CD1c-positive myeloid dendritic cell (primary cell): ENCODE measurements at regions not wholly inside any gene's neighbourhood (a gene's known extent, or its start where the extent isn't known, plus 50 kb on each side); places are given as distances from the start of the nearest gene placed in this dataset.
"Not testable (repeated sequence)": the region's sequence is repeated elsewhere in the genome, so short reads cannot be mapped to it uniquely, and the experiment has no call there.

ENCODE experiments used
- DNase-seq: peaks from one replicate; pipeline ENCODE4 v3.0.0-alpha.2; 2016; ENCODE audit errors: extremely low spot score

DNA sequence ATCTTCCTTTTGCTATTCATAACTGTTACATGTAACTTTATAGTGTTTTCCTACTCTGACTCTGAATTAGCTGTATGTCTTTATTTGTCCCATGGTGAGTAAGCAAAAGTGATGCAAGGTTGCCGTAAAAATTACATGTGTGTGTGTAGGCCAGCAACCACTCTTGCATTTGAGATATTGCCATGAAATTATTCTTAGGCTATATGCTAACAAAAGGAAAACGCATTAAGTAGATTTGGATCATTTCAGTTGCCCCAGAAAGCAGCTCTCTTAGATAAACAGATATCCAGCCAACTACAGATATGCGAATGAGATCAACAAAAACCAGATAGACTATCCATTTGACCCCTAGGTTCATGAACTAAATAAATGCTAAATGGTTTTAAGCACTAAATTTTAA lies 73.6 kb downstream of the CYLC2 start:
- DNase-seq, result no peak

DNA sequence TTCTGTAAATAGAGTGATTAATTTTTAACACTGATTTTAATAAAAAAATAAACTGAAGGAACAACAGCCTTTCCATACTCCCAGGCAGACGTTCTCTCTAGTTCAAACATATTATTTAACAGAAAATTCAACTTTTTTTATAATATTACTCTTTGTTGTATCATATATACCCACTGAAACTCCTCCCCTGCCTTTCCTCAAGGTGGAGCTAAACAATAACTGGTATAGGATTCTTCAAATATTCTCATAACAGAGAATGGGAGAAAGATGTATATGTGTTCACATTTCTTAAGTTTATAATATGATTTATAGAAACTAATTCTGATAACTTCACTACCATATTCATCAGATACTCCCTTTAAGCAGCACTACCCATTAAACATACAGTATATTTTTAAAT lies 83.4 kb downstream of the CYLC2 start:
- DNase-seq, result no peak

DNA sequence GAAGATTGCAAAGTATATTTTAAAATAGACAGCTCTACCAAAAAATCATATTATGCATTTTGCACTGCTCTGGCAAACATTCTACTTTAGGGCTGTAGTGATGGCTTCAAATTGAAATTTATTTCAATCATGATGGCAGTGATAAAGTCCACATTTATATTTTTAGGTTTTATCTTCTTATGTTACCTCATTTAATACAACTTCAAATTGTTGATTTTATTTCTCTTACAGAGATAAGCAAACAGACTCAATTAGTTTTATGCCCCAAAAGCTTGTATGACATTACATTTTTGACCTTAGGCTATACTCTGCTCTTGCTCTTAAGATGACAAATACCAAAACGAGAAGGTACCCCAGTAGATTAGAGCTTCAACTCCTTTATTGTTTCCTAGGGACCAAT lies 87.4 kb downstream of the CYLC2 start:
- DNase-seq, result no peak

DNA sequence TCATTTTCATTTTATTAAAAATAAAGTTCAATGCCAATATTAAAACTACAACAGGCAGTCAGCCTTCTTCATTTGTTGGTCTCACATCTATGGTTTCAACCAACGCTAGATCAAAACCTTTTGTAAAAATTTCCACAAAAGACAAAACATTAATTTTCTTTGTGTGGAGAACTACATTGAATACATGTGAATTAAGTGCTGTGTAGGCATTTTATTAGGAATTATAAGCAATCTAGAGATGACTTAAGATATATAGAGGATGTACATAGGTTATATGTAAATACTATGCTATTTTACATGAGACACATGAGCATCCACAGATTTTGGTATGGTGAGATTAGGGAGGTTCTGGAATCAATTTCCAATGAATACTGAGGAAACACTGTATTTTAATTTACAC lies 94.2 kb downstream of the CYLC2 start:
- no peak for DNase-seq

GRCh38 chr9:103104101-103104500 lies 109.0 kb downstream of the CYLC2 start:
- no peak for DNase-seq

- no peak for DNase-seq
These were observed 121.1 kb downstream of the CYLC2 start for GRCh38 chr9:103116246-103116645.

GRCh38 chr9:103126494-103126893 lies 131.4 kb downstream of the CYLC2 start:
- no peak for DNase-seq

GRCh38 chr9:103139891-103140290 lies 144.8 kb downstream of the CYLC2 start:
- DNase-seq, result no peak

- DNase-seq, result no peak
These were observed 157.3 kb downstream of the CYLC2 start for GRCh38 chr9:103152473-103152872.

- no peak for DNase-seq
These were observed 172.4 kb downstream of the CYLC2 start for GRCh38 chr9:103167530-103167929.

GRCh38 chr9:103168254-103168653 lies 173.1 kb downstream of the CYLC2 start:
- DNase-seq, result no peak

DNA sequence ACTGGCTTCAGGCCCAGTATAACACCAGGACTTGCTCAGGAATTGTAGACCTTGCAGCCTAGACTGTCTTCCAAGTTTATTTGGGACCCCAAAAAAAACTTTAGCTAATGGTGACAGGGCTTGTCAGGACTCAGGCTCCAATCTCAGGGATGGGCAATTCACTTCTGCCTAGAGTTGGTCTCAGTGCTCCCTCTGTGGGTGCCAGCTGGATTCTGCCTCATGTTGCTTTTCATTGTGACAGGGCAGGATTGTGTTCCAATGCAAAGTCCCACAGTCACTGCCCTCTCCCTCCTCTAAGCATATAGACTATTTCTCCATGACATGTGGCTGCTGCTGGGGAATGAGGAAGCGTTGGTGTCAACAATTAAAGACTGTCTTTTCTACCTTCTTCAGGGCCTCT lies 174.7 kb downstream of the CYLC2 start:
- DNase-seq, result no peak

DNA sequence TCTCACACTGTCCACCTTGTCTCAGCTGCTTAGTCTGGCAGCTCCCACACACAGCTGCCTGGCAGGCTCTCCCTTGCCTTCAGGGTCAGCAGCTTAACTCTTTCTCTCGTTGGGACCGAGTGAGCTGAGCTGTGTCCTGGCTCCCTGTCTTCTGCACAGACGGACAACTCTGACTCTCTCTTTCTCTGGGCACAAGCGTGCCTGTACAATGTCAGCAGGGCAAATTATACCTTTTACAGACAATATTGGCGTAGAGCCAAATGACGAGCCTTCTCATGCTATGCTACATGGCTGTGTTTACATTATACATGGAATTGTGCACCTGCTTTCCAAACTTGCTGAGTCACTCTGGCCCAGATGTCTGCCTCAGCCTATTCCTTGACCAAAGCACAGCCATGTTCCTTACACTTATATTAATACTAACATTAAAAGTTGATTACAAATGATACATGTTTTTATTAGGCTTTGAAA lies 188.6 kb downstream of the CYLC2 start:
- no peak for DNase-seq

- no peak for DNase-seq
These were observed 191.8 kb downstream of the CYLC2 start for GRCh38 chr9:103186959-103187358.

- DNase-seq, result no peak
These were observed 193.7 kb downstream of the CYLC2 start for GRCh38 chr9:103188781-103189350.

DNA sequence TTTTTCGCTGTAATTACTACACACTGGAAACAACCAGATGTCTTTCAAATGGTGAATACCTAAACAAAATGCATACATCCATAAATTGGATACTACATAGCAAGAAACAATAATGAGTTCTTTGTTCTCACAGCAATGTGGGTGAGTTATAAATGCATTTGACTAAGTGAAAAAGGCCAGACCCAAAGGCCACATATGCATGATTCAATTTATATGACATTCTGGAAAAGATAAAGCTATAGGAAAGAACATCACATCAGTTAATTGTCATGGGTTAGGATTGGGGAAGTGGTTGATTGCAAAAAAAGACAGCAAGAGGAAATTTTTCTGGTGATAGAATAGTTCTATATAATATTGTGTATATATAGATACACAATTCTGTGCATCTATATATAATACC lies 198.9 kb downstream of the CYLC2 start:
- no peak for DNase-seq

- no peak for DNase-seq
These were observed 208.0 kb downstream of the CYLC2 start for GRCh38 chr9:103203172-103203571.

- not testable (repeated sequence) for DNase-seq
These were observed 210.9 kb downstream of the CYLC2 start for GRCh38 chr9:103205881-103206585.

DNA sequence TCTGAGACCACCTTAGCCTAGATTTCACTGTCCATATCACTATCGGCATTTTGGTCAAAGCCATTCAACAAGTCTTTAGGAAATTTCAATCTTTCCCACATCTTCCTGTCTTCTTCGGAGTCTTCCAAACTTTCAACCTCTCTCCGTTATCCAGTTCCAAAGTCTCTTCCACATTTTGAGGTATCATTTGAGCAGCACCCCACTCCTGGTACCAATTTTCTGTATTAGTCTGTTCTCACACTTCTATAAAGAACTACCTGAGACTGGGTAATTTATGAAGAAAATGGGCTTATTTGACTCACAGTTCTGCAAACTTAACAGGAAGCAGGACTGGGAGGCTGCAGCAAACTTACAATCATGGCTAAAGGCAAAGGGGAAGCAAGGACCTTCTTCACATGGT lies 215.5 kb downstream of the CYLC2 start:
- no peak for DNase-seq

DNA sequence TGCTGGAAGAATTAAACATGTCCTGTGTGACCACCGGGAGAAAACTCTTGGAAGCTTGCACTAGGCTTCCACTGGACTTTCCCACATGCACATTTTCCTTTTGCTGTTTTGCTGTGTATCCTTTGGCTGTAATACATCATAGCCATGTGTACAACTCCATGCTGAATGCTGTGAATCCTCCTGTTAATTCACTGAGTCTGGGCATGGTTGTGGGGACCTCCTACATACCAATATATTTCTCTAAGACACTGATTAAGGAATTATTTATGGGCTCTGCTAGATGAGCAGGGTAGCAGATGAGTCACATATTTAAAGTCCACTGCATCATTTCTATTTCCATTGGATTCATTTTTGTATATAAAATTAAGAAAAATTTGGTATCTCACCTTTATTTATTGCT lies 220.1 kb downstream of the CYLC2 start:
- no peak for DNase-seq

GRCh38 chr9:103225702-103226646 lies 230.8 kb downstream of the CYLC2 start:
- no peak for DNase-seq

DNA sequence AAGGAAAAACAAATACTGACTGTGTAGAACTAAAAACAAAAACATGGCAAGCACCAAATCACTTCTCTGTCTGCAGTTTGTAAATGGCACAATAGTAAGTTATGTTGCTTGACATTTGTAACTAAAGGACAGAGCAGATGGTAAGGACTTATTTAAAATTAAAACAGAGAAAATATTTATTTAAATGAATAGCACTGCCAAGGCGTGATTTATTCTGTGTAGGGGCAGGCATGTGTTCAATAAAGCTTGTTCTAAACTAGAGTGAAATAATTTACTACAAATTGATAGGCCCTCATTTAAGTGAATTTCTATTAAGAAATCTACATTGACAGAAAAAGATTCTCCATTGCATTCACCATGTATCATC lies 231.5 kb downstream of the CYLC2 start:
- no peak for DNase-seq
